NOMO-1 treated with dmso at 0.1 percent for 144 hours (cell line): ENCODE measurements at regions not wholly inside any gene's neighbourhood (a gene's known extent, or its start where the extent isn't known, plus 50 kb on each side); places are given as distances from the start of the nearest gene placed in this dataset.

Experiments
- DNase-seq: peaks from one replicate; lab custom pipeline; 2025; ENCODE audit not compliant: unreplicated experiment; lab: John Stamatoyannopoulos, UW

GRCh38 chr10:69715899-69716606 lies 85.7 kb upstream of the COL13A1 start:
- DNase-seq: no peak

DNA sequence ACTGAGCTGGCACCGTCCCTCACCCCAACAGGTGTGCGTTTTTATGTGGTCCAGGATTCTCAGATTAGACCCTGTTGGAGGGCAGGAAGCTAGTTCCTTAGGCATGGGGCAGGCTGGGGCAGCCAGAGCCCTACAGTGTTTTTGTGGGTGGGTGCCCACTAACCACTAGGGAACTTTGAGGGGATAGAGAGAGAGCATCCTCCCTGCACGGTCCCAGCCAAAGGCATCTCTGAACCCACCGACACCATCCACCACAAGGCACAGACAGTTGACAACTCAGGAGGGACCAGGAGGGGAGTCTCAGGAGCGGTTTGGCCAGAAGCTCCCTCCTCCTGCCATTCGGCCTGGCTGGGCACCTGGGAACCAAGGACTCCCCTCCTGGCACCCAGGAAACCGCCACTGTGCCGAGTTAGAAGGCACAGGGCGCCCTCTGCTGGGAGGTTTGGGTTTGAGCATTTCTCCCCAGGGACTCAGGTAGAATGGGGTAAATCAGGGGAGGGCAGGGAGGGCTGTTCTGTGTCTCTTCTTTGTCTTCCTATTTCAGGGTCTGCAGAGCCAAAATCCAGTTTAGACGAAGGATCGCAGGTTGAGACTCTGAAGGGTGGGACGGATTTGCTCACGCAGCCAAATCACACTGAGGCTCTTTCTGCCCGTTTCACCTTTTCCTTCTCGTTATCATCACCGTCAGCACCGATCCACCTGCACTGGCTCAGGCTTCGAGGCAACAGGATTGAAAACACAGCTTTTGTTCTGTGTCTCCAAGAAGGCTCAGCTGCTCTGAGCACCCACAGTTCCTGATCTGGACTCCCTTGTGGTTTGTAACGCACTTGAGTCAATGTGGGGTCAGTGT lies 84.8 kb upstream of the COL13A1 start:
- no peak for DNase-seq

- DNase-seq: no peak
Measured at GRCh38 chr10:69718951-69719350, 82.8 kb upstream of the COL13A1 start.

DNA sequence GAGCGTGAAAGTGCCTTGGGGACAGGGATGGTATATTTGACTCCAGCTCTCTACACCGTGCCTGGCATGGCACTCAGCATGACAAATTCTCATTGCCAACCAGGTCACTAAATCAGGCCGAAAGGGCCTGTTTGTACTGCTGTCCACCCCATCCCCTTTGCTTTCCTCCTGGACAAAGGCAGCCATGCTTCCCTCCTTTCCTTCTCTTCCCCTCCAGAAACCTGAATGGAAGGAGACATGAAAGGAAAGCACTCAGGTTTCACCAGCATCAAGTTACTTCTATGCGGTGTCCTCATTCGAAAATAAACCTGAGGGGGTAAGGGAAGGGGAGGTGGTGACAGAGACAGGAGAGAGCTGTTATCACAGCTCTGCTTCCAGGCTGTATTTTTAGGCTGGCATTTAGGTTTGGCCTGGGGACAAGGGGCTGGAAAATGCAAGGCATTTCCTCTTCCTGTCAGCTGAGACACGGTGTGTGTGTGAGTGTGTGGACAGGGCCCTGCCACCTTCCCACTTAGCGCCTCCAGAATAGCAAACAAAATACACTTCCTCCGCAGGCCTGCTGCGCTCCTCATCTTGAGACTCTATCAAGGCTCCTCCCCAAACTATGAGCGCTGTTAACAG lies 79.9 kb upstream of the COL13A1 start:
- no peak for DNase-seq

GRCh38 chr10:69723653-69724052 lies 78.1 kb upstream of the COL13A1 start:
- no peak for DNase-seq

GRCh38 chr10:69726850-69727249 lies 74.9 kb upstream of the COL13A1 start:
- no peak for DNase-seq

DNA sequence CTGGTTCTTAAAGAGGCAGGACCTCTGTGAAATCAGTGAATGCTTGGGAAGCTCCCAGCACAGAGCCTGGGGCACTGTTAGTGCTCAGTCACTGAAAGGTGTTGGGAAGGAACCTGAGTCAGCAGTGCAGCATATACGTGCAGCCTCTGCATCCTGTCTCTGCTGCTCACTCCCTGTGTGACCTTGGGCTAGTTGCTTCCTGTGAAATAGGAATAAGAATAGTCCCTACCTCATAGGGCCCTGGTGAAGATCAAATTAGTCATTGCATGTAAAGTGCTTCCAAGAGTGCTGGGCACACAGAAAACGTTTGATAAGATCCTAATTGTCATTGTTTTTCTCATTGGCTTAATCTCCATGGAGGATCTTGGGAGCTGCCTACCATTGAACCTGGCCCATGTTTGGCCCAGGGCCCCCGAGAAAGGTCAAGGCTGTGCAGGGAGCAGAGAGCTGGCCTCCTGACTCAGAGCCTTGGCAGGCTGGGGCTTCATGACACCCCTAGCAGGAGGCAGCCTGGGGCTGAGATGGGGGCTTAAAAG lies 73.3 kb upstream of the COL13A1 start:
- no peak for DNase-seq

GRCh38 chr10:69729326-69730048 lies 72.2 kb upstream of the COL13A1 start:
- no peak for DNase-seq

DNA sequence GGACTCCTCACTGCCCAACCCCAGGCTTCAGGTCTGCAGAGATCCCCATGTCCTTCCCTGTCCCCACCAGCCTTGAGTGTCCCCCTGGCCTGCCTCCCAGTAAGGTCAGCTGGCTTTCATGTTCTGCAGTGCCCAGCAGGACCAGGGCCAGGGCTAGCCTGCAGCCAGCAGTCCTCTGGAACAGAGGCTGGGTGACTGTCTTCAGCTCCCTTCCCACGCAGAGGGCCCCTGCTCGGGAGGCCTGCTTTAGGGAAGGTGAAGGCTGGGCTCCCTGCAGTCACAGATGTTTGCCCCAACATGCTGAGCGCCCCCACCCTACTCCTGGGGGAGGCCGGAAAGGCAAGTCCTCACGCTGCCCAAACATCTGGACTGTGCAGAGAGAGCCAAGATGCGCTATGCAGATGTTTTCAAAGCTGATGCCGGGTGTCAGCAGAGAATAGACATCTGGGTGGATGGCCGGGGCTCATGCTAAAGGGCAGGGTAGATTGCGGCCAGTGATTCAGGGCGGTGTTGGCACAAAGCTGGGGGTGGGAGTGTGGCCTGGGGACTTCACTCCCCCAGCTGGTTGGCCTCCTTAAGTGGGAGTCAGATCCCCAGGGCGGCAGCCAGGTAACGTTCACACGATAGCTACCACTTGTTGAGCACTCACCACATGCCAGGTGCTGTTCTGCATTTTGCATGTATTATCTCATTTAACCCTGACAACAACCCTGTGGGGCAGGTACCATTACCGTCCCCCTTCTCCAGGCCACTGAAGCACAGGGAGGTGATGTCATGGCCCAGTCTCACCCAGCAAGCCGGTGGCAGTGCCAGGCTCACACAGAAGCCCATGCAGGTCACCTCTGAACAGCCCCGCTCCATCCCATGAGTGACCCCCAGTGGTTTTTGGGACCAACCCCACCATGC lies 71.2 kb upstream of the COL13A1 start:
- DNase-seq: no peak

DNA sequence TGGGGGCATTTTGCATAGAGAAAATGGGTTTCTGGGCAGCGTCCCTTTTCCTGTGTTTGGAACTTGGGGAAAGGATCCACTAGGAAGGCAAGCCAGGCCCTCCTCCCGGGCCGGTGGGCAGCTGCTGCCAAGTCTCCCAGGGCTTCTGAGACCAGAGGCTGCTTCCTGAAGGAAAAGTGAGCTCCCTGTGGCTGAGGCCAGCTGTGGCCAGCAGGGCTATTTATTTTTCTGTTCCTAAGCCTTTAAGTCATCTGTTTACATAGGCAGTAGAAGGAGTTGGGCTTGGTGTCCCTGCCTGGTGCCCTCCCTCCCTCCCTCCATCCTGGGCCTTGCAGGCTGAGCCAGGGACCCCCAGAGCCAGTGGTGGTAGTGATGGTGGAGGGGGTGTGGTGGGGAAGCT lies 70.5 kb upstream of the COL13A1 start:
- DNase-seq: no peak

GRCh38 chr10:69731698-69732097 lies 70.0 kb upstream of the COL13A1 start:
- no peak for DNase-seq

GRCh38 chr10:69732147-69732825 lies 69.4 kb upstream of the COL13A1 start:
- no peak for DNase-seq

- DNase-seq: no peak
Measured at GRCh38 chr10:69732826-69733150, 68.9 kb upstream of the COL13A1 start.

- no peak for DNase-seq
Measured at GRCh38 chr10:69733791-69734261, 67.9 kb upstream of the COL13A1 start.

GRCh38 chr10:69734416-69734796 lies 67.3 kb upstream of the COL13A1 start:
- DNase-seq: no peak

DNA sequence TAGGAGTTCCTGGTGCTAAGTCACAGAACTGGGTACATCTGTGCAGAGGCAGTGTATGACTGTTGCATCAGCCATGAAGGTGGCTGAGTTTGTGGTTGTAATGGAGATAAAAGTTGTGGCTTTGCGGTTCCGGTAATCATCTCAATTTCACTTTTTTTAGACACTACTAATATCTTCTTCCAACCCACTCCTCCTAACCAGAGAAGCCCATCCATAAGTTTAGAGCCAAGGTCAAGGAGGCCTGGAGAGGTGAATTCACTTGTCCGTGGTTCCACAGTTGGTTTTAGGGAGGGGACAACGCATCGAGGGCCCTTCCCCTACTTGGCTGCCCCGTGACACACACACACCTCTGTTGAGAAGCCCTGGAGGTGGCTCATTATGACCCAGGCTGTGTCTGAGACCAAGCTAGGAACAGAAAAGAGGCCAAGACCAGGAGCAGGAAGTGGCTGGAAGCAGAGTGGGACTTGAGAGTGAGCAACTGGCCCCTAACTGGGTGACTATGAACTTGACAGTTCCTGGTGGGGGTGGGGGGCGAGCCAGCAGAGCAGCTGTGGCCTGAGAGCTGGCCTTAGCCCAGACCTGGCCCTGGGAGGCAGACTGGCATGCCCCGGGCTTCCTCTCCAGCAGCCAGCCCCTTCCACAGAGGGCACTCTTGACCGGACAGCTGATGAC lies 66.8 kb upstream of the COL13A1 start:
- DNase-seq: peak; percentile 63

DNA sequence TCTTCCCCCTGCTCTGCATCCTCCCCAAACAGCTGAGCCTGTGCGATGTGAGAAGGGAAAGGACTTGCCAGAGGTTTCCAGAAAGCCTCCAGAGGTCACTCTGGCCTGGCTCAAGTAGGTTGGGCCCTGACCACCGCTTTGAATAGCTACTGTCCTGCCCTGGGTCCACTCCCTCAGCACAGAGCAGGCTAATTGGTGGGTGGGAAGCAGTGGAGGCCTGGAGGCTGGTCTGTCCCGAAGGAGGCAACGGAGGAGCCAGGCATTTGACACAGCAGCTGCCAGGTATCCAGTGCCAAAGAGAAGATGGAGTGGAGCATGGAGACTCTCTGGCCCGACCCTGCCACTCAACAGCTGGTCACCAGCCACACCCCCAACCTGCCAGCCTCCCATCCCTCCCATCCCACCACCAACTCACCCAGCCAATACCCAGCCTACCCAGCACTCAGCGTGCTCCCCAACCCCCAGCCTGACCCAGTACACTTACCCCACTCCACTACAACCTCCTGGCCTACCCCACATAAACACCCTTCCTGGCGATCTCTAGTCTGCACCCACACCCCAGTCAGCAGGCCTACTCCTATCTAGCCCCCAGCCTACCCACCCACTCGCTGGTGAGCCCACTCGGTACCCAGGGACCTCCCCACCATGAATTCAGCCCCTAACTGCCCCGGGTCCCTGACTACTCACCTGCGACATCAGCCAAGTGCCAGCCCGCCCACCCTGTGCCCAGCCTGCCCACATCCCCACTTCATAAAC lies 64.6 kb upstream of the COL13A1 start:
- DNase-seq: no peak

DNA sequence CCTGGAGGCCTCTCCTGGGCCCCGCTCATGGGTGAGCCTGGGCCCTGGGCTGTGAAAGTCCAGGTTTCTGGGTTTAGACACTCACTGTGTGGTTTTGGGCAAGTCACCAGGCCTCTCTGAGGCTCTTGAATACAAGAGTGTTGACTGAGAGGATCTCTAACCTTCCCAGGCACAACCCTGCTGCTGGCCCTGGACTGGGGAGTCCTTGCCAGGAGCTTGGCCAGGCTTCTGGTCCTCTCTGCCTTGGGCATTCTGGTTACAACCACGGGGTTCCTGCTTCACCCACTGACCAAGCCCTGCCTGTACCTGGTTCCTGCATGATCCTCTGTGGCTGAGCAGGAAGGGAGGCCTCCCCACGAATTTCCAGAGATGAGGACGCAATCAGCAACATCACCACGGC lies 63.6 kb upstream of the COL13A1 start:
- no peak for DNase-seq
